B cell (primary cell): ENCODE measurements at regions not wholly inside any gene's neighbourhood (a gene's known extent, or its start where the extent isn't known, plus 50 kb on each side); places are given as distances from the start of the nearest gene placed in this dataset.

Source experiments
- EZH2 ChIP-seq: IDR thresholded peaks from 2 replicates; pipeline ENCODE4 v1.6.1; 2012; ENCODE audit warnings: borderline replicate concordance, low read depth, mild to moderate bottlenecking, moderate library complexity, low read length; ENCODE audit not compliant: insufficient read depth, poor library complexity, severe bottlenecking
- TF ChIP-seq, protein P1 (sequence below): fragments of 200-600 bp; IDR thresholded peaks from one replicate; pipeline ENCODE4 v1.8.0; 2022; ENCODE audit warnings: antibody characterized with exemption, mild to moderate bottlenecking

DNA sequence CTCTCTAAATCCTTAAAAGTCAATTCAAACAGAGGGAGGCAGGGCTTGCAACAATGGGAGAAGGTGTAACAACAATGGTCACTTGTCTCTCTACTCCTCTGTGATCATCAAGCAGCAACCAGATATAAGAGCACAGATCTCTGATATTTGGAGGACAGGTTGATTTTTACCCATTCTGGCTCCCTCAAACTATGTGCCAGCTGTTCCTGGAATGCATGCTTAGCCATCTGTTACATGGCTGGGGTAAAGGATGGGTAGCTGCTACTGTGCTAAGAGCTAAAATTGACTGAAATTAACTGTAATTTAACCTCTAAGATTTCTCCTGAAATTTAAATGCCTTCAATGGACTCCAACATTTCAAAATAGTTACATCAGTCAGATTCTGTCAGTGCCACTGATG, 1459.9 kb downstream of the PCDH7 start:
- TF ChIP-seq, protein P1, sequence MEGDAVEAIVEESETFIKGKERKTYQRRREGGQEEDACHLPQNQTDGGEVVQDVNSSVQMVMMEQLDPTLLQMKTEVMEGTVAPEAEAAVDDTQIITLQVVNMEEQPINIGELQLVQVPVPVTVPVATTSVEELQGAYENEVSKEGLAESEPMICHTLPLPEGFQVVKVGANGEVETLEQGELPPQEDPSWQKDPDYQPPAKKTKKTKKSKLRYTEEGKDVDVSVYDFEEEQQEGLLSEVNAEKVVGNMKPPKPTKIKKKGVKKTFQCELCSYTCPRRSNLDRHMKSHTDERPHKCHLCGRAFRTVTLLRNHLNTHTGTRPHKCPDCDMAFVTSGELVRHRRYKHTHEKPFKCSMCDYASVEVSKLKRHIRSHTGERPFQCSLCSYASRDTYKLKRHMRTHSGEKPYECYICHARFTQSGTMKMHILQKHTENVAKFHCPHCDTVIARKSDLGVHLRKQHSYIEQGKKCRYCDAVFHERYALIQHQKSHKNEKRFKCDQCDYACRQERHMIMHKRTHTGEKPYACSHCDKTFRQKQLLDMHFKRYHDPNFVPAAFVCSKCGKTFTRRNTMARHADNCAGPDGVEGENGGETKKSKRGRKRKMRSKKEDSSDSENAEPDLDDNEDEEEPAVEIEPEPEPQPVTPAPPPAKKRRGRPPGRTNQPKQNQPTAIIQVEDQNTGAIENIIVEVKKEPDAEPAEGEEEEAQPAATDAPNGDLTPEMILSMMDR, result no peak
- TF ChIP-seq EZH2, result no peak
